SK-N-SH (cell line): ENCODE measurements at regions not wholly inside any gene's neighbourhood (a gene's known extent, or its start where the extent isn't known, plus 50 kb on each side); places are given as distances from the start of the nearest gene placed in this dataset.

ENCODE experiments used
- CTCF ChIA-PET: fragments of 300-600, 350-600 bp; formaldehyde crosslinking; extraction: SDS; loops from one replicate; lab custom pipeline; 2021; lab: Yijun Ruan, JAX
- POLR2A ChIA-PET: fragments of 350-600 bp; sonication (Branson Sonifier 250); formaldehyde crosslinking; extraction: SDS; loops from one replicate; lab custom pipeline; 2020; ENCODE audit warnings: antibody characterized with exemption, inconsistent platforms; lab: Yijun Ruan, JAX
- DNase-seq: peaks from one replicate; pipeline ENCODE4 v3.0.0; 2012
- H2AFZ ChIP-seq: fragments of 200-600 bp; sonication (generic); 2 replicates; pipeline ENCODE4 v1.8.1; 2016; ENCODE audit warnings: antibody characterized with exemption, mild to moderate bottlenecking, low read depth
- H3F3A ChIP-seq: fragments of 200-600 bp; sonication (generic); replicated peaks from 2 replicates; pipeline ENCODE3; 2016; ENCODE audit warnings: antibody characterized with exemption, mild to moderate bottlenecking; ENCODE audit not compliant: insufficient read depth
- H3K27ac ChIP-seq, 2 experiments: fragments of 200-500 bp in 1 of 2; fragments of 200-600 bp in 1 of 2; sonication (Bioruptor generic) in 1 of 2; sonication (generic), shearing (Covaris generic) in 1 of 2; 2 replicates each; pipeline versions ENCODE4 v1.5.1 to v1.6.1; 2014 to 2016; ENCODE audit warnings: low read depth in 2 of 2, inconsistent platforms in 1 of 2, low read length in 1 of 2, mild to moderate bottlenecking in 1 of 2, mixed read lengths in 1 of 2
- H3K27me3 ChIP-seq: fragments of 200-600 bp; sonication (generic), shearing (Covaris generic); 2 replicates; pipeline ENCODE4 v1.6.1; 2016; ENCODE audit warnings: mixed run types; ENCODE audit not compliant: insufficient read depth
- H3K36me3 ChIP-seq, 2 experiments: fragments of 200-500 bp in 1 of 2; fragments of 200-600 bp in 1 of 2; sonication (Bioruptor generic) in 1 of 2; sonication (generic) in 1 of 2; replicated peaks in 1 of 2; 2 replicates each; pipeline versions ENCODE3 to v1.5.1; 2014 to 2016; ENCODE audit warnings: low read length in 1 of 2, mild to moderate bottlenecking in 1 of 2; ENCODE audit not compliant: insufficient read depth in 2 of 2, control insufficient read depth in 1 of 2
- H3K4me1 ChIP-seq, 2 experiments: fragments of 200-500 bp in 1 of 2; fragments of 200-600 bp in 1 of 2; sonication (Bioruptor generic) in 1 of 2; sonication (generic), shearing (Covaris generic) in 1 of 2; 2 replicates each; pipeline versions ENCODE4 v1.5.1 to v1.6.1; 2014 to 2016; ENCODE audit warnings: low read depth in 1 of 2, low read length in 1 of 2, mixed run types in 1 of 2; ENCODE audit not compliant: insufficient read depth in 2 of 2, control insufficient read depth in 1 of 2
- H3K4me2 ChIP-seq: fragments of 200-600 bp; sonication (generic), shearing (Covaris generic); 2 replicates; pipeline ENCODE4 v1.6.1; 2017; ENCODE audit warnings: mixed run types
- H3K4me3 ChIP-seq, 2 experiments: fragments of 200-500 bp in 1 of 2; fragments of 200-600 bp in 1 of 2; sonication (Bioruptor generic) in 1 of 2; sonication (generic), shearing (Covaris generic) in 1 of 2; 2 replicates each; pipeline versions ENCODE4 v1.5.1 to v1.8.1; 2014 to 2016; ENCODE audit warnings: low read depth in 2 of 2, inconsistent platforms in 1 of 2, low read length in 1 of 2, mild to moderate bottlenecking in 1 of 2, mixed read lengths in 1 of 2, moderate library complexity in 1 of 2
- H3K79me2 ChIP-seq: fragments of 200-600 bp; sonication (generic); 2 replicates; pipeline ENCODE4 v1.8.1; 2017; ENCODE audit warnings: mild to moderate bottlenecking; ENCODE audit not compliant: insufficient read depth
- H3K9ac ChIP-seq: fragments of 200-600 bp; sonication (generic); 2 replicates; pipeline ENCODE4 v1.6.1; 2017; ENCODE audit warnings: mixed run types
- H3K9me2 ChIP-seq: fragments of 200-600 bp; sonication (generic); 2 replicates; pipeline ENCODE4 v1.6.1; 2017; ENCODE audit warnings: mixed run types
- H3K9me3 ChIP-seq: fragments of 200-600 bp; sonication (generic); 2 replicates; pipeline ENCODE4 v1.6.1; 2017; ENCODE audit warnings: mixed run types, mild to moderate bottlenecking, moderate library complexity
- H4K20me1 ChIP-seq: fragments of 200-600 bp; sonication (generic); 2 replicates; pipeline ENCODE4 v1.6.1; 2017; ENCODE audit warnings: mild to moderate bottlenecking, mixed run types; ENCODE audit not compliant: insufficient read depth
- CHD2 ChIP-seq: fragments of 150-350 bp; IDR thresholded peaks from 2 replicates; pipeline ENCODE4 v1.6.1; 2018; ENCODE audit warnings: low read length; ENCODE audit not compliant: partially characterized antibody
- EP300 ChIP-seq, 2 experiments: IDR thresholded peaks; 2 replicates each; pipeline versions ENCODE4 v1.4.0 to v1.6.1; 2012; ENCODE audit warnings: borderline replicate concordance in 1 of 2, low read depth in 1 of 2, low read length in 1 of 2
- FOSL2 ChIP-seq: IDR thresholded peaks from 2 replicates; pipeline ENCODE4 v1.4.0; 2012; ENCODE audit warnings: low read depth, mild to moderate bottlenecking, moderate library complexity, borderline replicate concordance
- FOXJ3 ChIP-seq: sonication (generic); formaldehyde crosslinking; IDR thresholded peaks from 2 replicates; pipeline ENCODE4 v1.5.1; 2020; ENCODE audit warnings: mild to moderate bottlenecking, missing genetic modification reagents
- GABPA ChIP-seq: IDR thresholded peaks from 2 replicates; pipeline ENCODE4 v1.4.0; 2012; ENCODE audit warnings: low read depth, mild to moderate bottlenecking
- GATA2 ChIP-seq: sonication (generic); formaldehyde crosslinking; IDR thresholded peaks from 2 replicates; pipeline ENCODE4 v1.5.0; 2020; ENCODE audit warnings: mild to moderate bottlenecking, missing genetic modification reagents
- MEF2A ChIP-seq: IDR thresholded peaks from 2 replicates; pipeline ENCODE4 v1.4.0; 2012; ENCODE audit warnings: low read depth, borderline replicate concordance
- NFIC ChIP-seq: IDR thresholded peaks from 2 replicates; pipeline ENCODE4 v1.4.0; 2012; ENCODE audit warnings: borderline replicate concordance
- NRF1 ChIP-seq: IDR thresholded peaks from 2 replicates; pipeline ENCODE4 v1.6.1; 2012; ENCODE audit warnings: low read depth, mild to moderate bottlenecking, low read length
- POLR2AphosphoS5 ChIP-seq: IDR thresholded peaks from 2 replicates; pipeline ENCODE4 v1.6.1; 2012; ENCODE audit warnings: low read depth, low read length
- RCOR1 ChIP-seq: fragments of 150-350 bp; IDR thresholded peaks from 2 replicates; pipeline ENCODE4 v1.6.1; 2017; ENCODE audit warnings: antibody characterized with exemption, low read length
- RFX5 ChIP-seq: IDR thresholded peaks from 2 replicates; pipeline ENCODE4 v1.6.1; 2012; ENCODE audit warnings: mild to moderate bottlenecking, improper control_type of control experiment, low read length
- SIN3A ChIP-seq: IDR thresholded peaks from 2 replicates; pipeline ENCODE4 v1.6.1; 2012; ENCODE audit warnings: low read depth, mild to moderate bottlenecking, low read length, moderate library complexity, borderline replicate concordance
- SMC3 ChIP-seq: IDR thresholded peaks from 2 replicates; pipeline ENCODE4 v1.6.1; 2012; ENCODE audit warnings: low read depth, low read length, improper control_type of control experiment
- TAF1 ChIP-seq: IDR thresholded peaks from 2 replicates; pipeline ENCODE4 v1.6.1; 2012; ENCODE audit warnings: low read depth, mild to moderate bottlenecking, low read length, moderate library complexity, borderline replicate concordance
- TEAD4 ChIP-seq: IDR thresholded peaks from 2 replicates; pipeline ENCODE4 v1.4.0; 2012; ENCODE audit warnings: mild to moderate bottlenecking, borderline replicate concordance; ENCODE audit not compliant: insufficient read depth
- YY1 ChIP-seq: IDR thresholded peaks from 2 replicates; pipeline ENCODE4 v1.4.0; 2012; ENCODE audit warnings: low read depth, mild to moderate bottlenecking
- WGBS: methylation state at CpG from one replicate; pipeline ENCODE4 v1.1.6; 2017; ENCODE audit warnings: low lambda C conversion rate; 5-methylcytosine and 5-hydroxymethylcytosine counted together
- TF ChIP-seq, protein P1 (sequence below): IDR thresholded peaks from 2 replicates; pipeline ENCODE4 v1.4.0; 2012; ENCODE audit warnings: low read depth
- TF ChIP-seq, protein P2 (sequence below): fragments of 150-350 bp; IDR thresholded peaks from 2 replicates; pipeline ENCODE4 v1.6.1; 2016; ENCODE audit warnings: mild to moderate bottlenecking, low read depth, low read length
- TF ChIP-seq, protein P3 (sequence below): IDR thresholded peaks from 2 replicates; pipeline ENCODE4 v1.4.0; 2012; ENCODE audit warnings: low read depth, borderline replicate concordance

DNA sequence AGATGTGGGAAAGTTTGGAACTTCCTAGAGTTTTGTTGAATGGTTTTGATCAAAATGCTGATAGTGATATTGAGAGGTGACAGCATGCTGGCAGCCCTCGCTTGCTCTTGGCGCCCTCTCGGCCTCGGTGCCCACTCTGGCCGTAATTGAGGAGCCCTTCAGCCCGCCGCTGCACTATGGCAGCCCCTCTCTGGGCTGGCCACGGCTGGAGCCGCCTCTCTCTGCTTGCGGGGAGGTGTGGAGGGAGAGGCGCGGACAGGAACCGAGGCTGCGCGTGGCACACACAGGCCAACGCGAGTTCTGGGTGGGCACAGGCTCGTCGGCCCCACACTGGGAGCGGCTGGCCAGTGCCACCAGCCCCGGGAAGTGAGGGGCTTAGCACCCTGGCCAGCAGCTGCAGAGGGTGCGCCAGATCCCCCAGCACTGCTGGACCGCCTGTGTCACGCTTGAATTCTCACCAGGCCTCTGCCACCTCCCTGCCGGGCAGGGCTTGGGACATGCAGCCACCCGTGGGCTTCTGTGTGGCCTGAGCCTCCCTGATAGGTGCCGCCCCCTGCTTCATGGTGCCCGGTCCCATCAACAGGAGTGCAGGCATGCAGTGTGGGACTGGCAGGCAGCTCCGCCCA, 488.5 kb downstream of the CYLC2 start:
- TF ChIP-seq MEF2A (no peak), YY1 (no peak), FOSL2 (no peak), GABPA (no peak), NRF1 (no peak), RFX5 (no peak), TAF1 (no peak), CHD2 (no peak), EP300 (IDR thresholded peaks at IDR 0.05; ENCODE audit: borderline replicate concordance in 1 of 2, low read depth in 1 of 2, low read length in 1 of 2) (no peak), SIN3A (no peak), SMC3 (no peak), GATA2 (CRISPR knock-in tag) (no peak), POLR2AphosphoS5 (no peak), RCOR1 (no peak), TEAD4 (no peak), FOXJ3 (CRISPR knock-in tag) (no peak), NFIC (no peak)
- TF ChIP-seq, protein P1, sequence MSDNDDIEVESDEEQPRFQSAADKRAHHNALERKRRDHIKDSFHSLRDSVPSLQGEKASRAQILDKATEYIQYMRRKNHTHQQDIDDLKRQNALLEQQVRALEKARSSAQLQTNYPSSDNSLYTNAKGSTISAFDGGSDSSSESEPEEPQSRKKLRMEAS, result no peak
- TF ChIP-seq, protein P2, sequence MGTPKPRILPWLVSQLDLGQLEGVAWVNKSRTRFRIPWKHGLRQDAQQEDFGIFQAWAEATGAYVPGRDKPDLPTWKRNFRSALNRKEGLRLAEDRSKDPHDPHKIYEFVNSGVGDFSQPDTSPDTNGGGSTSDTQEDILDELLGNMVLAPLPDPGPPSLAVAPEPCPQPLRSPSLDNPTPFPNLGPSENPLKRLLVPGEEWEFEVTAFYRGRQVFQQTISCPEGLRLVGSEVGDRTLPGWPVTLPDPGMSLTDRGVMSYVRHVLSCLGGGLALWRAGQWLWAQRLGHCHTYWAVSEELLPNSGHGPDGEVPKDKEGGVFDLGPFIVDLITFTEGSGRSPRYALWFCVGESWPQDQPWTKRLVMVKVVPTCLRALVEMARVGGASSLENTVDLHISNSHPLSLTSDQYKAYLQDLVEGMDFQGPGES, result no peak
- TF ChIP-seq, protein P3, sequence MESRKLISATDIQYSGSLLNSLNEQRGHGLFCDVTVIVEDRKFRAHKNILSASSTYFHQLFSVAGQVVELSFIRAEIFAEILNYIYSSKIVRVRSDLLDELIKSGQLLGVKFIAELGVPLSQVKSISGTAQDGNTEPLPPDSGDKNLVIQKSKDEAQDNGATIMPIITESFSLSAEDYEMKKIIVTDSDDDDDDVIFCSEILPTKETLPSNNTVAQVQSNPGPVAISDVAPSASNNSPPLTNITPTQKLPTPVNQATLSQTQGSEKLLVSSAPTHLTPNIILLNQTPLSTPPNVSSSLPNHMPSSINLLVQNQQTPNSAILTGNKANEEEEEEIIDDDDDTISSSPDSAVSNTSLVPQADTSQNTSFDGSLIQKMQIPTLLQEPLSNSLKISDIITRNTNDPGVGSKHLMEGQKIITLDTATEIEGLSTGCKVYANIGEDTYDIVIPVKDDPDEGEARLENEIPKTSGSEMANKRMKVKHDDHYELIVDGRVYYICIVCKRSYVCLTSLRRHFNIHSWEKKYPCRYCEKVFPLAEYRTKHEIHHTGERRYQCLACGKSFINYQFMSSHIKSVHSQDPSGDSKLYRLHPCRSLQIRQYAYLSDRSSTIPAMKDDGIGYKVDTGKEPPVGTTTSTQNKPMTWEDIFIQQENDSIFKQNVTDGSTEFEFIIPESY, result no peak
- TF ChIP-seq, all 33 proteins: peak for 0
- CTCF ChIA-PET, result no interaction called here

More for the DNA sequence above, 488.5 kb downstream of the CYLC2 start:
- Histone ChIP-seq H3K27ac (no peak overlapping the region), H3K4me1 (no peaks in the 10 kb centered on the region), H3K9me3 (no peaks in the 10 kb centered on the region), H3K9me2 (no peaks in the 10 kb centered on the region), H4K20me1 (no peaks in the 10 kb centered on the region), H2AFZ (no peak overlapping the region), H3K4me2 (no peak overlapping the region), H3K9ac (no peak overlapping the region), H3K4me3 (no peak overlapping the region), H3K79me2 (no peaks in the 10 kb centered on the region), H3K36me3 (no peaks in the 10 kb centered on the region), H3F3A (no peaks in the 10 kb centered on the region), H3K27me3 (no peaks in the 10 kb centered on the region)
- 17% methylated on average over 12 of the region's 29 CpGs for WGBS
- no peak for DNase-seq
- POLR2A ChIA-PET, result no interaction called here
